Smooth muscle cell (in vitro differentiated cells): ENCODE measurements at regions not wholly inside any gene's neighbourhood (a gene's known extent, or its start where the extent isn't known, plus 50 kb on each side); places are given as distances from the start of the nearest gene placed in this dataset.

Experiments used
- DNase-seq: peaks from one replicate; lab custom pipeline; 2025; ENCODE audit not compliant: unreplicated experiment; lab: John Stamatoyannopoulos, UW
- H2AFZ ChIP-seq: fragments of 200-600 bp; sonication (generic); 2 replicates; pipeline ENCODE4 v1.6.0; 2016; ENCODE audit warnings: antibody characterized with exemption, low read depth, mild to moderate bottlenecking
- H3F3A ChIP-seq: fragments of 200-600 bp; sonication (generic); 2 replicates; pipeline ENCODE4 v1.6.0; 2017; ENCODE audit warnings: antibody characterized with exemption, low read depth
- H3K27ac ChIP-seq: fragments of 200-600 bp; sonication (generic); 2 replicates; pipeline ENCODE4 v1.5.1; 2016; ENCODE audit warnings: low read depth, mild to moderate bottlenecking
- H3K27me3 ChIP-seq: fragments of 200-600 bp; sonication (generic); 2 replicates; pipeline ENCODE4 v1.6.1; 2016; ENCODE audit warnings: low read depth, mild to moderate bottlenecking
- H3K36me3 ChIP-seq: fragments of 200-600 bp; sonication (generic); 2 replicates; pipeline ENCODE4 v1.5.1; 2016; ENCODE audit warnings: low read depth
- H3K4me1 ChIP-seq: fragments of 200-600 bp; sonication (generic); 2 replicates; pipeline ENCODE4 v1.5.1; 2016; ENCODE audit warnings: low read depth
- H3K4me2 ChIP-seq: fragments of 200-600 bp; sonication (generic); 2 replicates; pipeline ENCODE4 v1.6.0; 2016; ENCODE audit warnings: mild to moderate bottlenecking
- H3K4me3 ChIP-seq: fragments of 200-600 bp; sonication (generic); 2 replicates; pipeline ENCODE4 v1.5.1; 2016; ENCODE audit warnings: mild to moderate bottlenecking
- H3K79me2 ChIP-seq: fragments of 200-600 bp; sonication (generic); 2 replicates; pipeline ENCODE4 v1.6.0; 2016; ENCODE audit warnings: low read depth, mild to moderate bottlenecking
- H3K9ac ChIP-seq: fragments of 200-600 bp; sonication (generic); 2 replicates; pipeline ENCODE4 v1.6.0; 2016; ENCODE audit warnings: low read depth
- H3K9me3 ChIP-seq: fragments of 200-600 bp; sonication (generic); replicated peaks from 2 replicates; pipeline ENCODE4 v1.5.1; 2016; ENCODE audit warnings: low read depth
- H4K20me1 ChIP-seq: fragments of 200-600 bp; sonication (generic); 2 replicates; pipeline ENCODE4 v1.6.0; 2016; ENCODE audit warnings: low read depth
- WGBS: methylation state at CpG from one replicate; pipeline ENCODE4 v1.1.7; 2016; ENCODE audit warnings: low lambda C conversion rate; 5-methylcytosine and 5-hydroxymethylcytosine counted together
- TF ChIP-seq, protein P1 (sequence below): fragments of 200-600 bp; sonication (generic); IDR thresholded peaks from 2 replicates; pipeline ENCODE4 v1.5.1; 2017; ENCODE audit warnings: borderline replicate concordance, mild to moderate bottlenecking, antibody characterized with exemption; ENCODE audit not compliant: insufficient read depth, poor library complexity, severe bottlenecking

DNA sequence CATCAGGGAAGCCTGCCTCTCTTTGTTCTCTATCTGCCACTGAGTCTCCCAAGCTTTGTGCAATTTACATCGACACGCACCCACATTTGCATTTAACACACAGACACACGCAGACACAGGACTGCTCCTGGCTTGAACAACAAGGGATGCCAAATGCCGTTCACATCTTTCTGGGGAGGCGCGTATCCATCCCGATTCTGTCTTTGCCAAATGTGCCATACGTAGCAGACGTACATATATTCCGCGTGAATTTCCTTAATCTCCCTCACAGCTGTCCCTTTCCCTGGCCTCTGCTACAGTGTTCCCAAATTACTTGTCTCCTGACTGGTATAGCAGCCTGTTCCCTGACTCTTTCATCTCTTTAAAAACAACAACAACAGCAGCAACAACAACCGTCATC is 409.5 kb downstream of the MIAT start:
- Histone ChIP-seq H3K27ac (no peak overlapping the region), H3K4me2 (no peak overlapping the region), H4K20me1 (no peaks in the 10 kb centered on the region), H3K4me1 (peaks cover 5% of the 10 kb centered on the region), H3K9ac (no peak overlapping the region), H2AFZ (no peak overlapping the region), H3K9me3 (no peaks in the 10 kb centered on the region), H3K36me3 (no peaks in the 10 kb centered on the region), H3K79me2 (no peaks in the 10 kb centered on the region), H3K4me3 (no peak overlapping the region), H3K27me3 (peaks cover 75% of the 10 kb centered on the region), H3F3A (no peaks in the 10 kb centered on the region)
- TF ChIP-seq, protein P1, sequence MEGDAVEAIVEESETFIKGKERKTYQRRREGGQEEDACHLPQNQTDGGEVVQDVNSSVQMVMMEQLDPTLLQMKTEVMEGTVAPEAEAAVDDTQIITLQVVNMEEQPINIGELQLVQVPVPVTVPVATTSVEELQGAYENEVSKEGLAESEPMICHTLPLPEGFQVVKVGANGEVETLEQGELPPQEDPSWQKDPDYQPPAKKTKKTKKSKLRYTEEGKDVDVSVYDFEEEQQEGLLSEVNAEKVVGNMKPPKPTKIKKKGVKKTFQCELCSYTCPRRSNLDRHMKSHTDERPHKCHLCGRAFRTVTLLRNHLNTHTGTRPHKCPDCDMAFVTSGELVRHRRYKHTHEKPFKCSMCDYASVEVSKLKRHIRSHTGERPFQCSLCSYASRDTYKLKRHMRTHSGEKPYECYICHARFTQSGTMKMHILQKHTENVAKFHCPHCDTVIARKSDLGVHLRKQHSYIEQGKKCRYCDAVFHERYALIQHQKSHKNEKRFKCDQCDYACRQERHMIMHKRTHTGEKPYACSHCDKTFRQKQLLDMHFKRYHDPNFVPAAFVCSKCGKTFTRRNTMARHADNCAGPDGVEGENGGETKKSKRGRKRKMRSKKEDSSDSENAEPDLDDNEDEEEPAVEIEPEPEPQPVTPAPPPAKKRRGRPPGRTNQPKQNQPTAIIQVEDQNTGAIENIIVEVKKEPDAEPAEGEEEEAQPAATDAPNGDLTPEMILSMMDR: no peak
- 95% methylated on average over 12 of the region's 12 CpGs for WGBS
- DNase-seq: no peak

DNA sequence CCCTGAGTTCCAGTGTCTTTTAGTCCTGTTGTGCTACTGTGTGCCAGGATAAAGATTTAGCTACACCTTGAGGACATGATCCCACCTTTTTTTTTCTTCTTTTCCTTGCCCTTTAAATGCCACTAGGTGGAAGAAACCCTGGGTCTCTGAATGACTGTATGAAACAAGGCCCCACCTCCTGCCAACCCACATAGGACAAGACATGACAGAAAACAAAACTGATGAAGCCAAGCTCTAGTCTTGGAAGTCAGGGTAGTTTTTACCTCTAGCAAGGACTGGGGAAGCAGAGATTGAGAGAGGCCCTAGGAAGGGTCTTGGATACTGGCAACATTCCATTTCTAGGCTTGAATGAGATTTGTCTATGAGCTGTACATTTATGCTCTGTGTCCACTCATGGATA is 410.7 kb downstream of the MIAT start:
- no peak overlapping the region for H2AFZ ChIP-seq

DNA sequence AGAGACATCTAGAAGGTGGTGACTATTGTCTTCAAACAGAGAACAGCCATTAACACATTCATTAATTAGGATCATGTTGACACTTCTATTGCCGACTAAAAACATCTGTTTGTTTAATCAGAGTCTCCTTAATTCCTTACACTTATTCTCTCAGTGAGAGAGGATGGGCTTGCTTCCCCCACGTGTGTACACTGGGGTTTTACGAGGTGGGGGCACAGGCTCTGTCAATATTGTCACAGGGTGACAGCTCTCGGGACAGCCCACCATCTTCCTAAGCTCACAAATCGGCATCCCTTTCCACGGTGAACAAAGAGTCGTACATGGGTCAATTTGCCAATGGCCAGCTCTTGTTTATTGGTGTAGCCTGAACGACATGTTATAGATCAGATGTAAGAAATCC is 413.2 kb downstream of the MIAT start:
- Histone ChIP-seq H3K4me1 (peaks cover under 1% of the 10 kb centered on the region), H3K9ac (no peak overlapping the region), H4K20me1 (no peaks in the 10 kb centered on the region), H3K4me3 (no peak overlapping the region), H3K27me3 (peaks cover 66% of the 10 kb centered on the region), H3F3A (no peaks in the 10 kb centered on the region), H3K9me3 (no peaks in the 10 kb centered on the region), H3K79me2 (no peaks in the 10 kb centered on the region), H3K36me3 (no peaks in the 10 kb centered on the region), H2AFZ (no peak overlapping the region), H3K4me2 (no peak overlapping the region), H3K27ac (no peak overlapping the region)
- TF ChIP-seq, protein P1: no peak
- 74% methylated on average over 8 of the region's 8 CpGs for WGBS
- DNase-seq: no peak

More for the DNA sequence above, 410.7 kb downstream of the MIAT start:
- no peaks in the 10 kb centered on the region for H3K36me3 ChIP-seq
- no peaks in the 10 kb centered on the region for H3K9me3 ChIP-seq
- no peak overlapping the region for H3K4me3 ChIP-seq
- TF ChIP-seq, protein P1: no peak
- peaks cover 5% of the 10 kb centered on the region for H3K4me1 ChIP-seq
- H3K27ac ChIP-seq: no peak overlapping the region
- no peak overlapping the region for H3K9ac ChIP-seq
- no peaks in the 10 kb centered on the region for H3F3A ChIP-seq
- no peak overlapping the region for H3K4me2 ChIP-seq
- no peaks in the 10 kb centered on the region for H3K79me2 ChIP-seq
- H3K27me3 ChIP-seq: peaks cover 77% of the 10 kb centered on the region
- DNase-seq: no peak
- no peaks in the 10 kb centered on the region for H4K20me1 ChIP-seq

- Histone ChIP-seq H3K36me3 (no peaks in the 10 kb centered on the region), H4K20me1 (no peaks in the 10 kb centered on the region), H3K9me3 (no peaks in the 10 kb centered on the region), H3K9ac (no peak overlapping the region), H3K4me1 (no peaks in the 10 kb centered on the region), H3K27me3 (peaks cover 74% of the 10 kb centered on the region), H2AFZ (no peak overlapping the region), H3K4me2 (no peak overlapping the region), H3K79me2 (no peaks in the 10 kb centered on the region), H3K27ac (no peak overlapping the region), H3F3A (no peaks in the 10 kb centered on the region), H3K4me3 (no peak overlapping the region)
- TF ChIP-seq, protein P1: no peak
- 86% methylated on average over 12 of the region's 12 CpGs for WGBS
- DNase-seq: no peak
Observed at GRCh38 chr22:27073601-27074425, 416.4 kb downstream of the MIAT start.
